ENCODE measurements at regions not wholly inside any gene's neighbourhood (a gene's known extent, or its start where the extent isn't known, plus 50 kb on each side); places are given as distances from the start of the nearest gene placed in this dataset.

GRCh38 chr6:113632220-113632864 is 224.8 kb upstream of the MARCKS start:
- TF ChIP-seq CTCF (IDR thresholded peaks at IDR 0.05; ENCODE audit: insufficient read depth, low read depth, low read length), result no peak
- TF ChIP-seq EZH2 (IDR thresholded peaks at IDR 0.05; ENCODE audit: insufficient read depth, low read length), result no peak
- FAIRE-seq, result peak; percentile 87

GRCh38 chr6:113633638-113634037 is 223.5 kb upstream of the MARCKS start:
- no peaks in the 10 kb centered on the region for H3K9me3 ChIP-seq (ENCODE audit: insufficient read depth, low read depth, low read length)
- H3K4me2 ChIP-seq (ENCODE audit: low read length), result no peak overlapping the region
- Mint-ChIP-seq H3K4me3 (ENCODE audit: unreplicated experiment) (no peak overlapping the region), H3K9me3 (ENCODE audit: unreplicated experiment) (no peaks in the 10 kb centered on the region), H3K4me1 (ENCODE audit: low read depth, unreplicated experiment) (peaks cover 43% of the 10 kb centered on the region), H3K27me3 (ENCODE audit: low read depth, unreplicated experiment) (no peaks in the 10 kb centered on the region), H3K27ac (ENCODE audit: unreplicated experiment) (no peak overlapping the region), H3K36me3 (ENCODE audit: low read depth, unreplicated experiment) (no peaks in the 10 kb centered on the region)
- H3K79me2 ChIP-seq (ENCODE audit: insufficient read depth, low read length), result no peaks in the 10 kb centered on the region
- peaks cover 41% of the 10 kb centered on the region for H3K4me1 ChIP-seq (ENCODE audit: insufficient read depth, low read length)
- H3K4me3 ChIP-seq (ENCODE audit: insufficient read depth, low read depth, low read length), result no peak overlapping the region
- H2AFZ ChIP-seq (ENCODE audit: low read depth, low read length), result no peak overlapping the region
- H4K20me1 ChIP-seq (ENCODE audit: insufficient read depth, low read length), result no peaks in the 10 kb centered on the region
- no peaks in the 10 kb centered on the region for H3K27me3 ChIP-seq (ENCODE audit: insufficient read depth, low read length)
- no peak for FAIRE-seq
- no peaks in the 10 kb centered on the region for H3K36me3 ChIP-seq (ENCODE audit: insufficient read depth, low read length)
- H3K27ac ChIP-seq (ENCODE audit: low read depth, low read length), result no peak overlapping the region
- no peak overlapping the region for H3K9ac ChIP-seq (ENCODE audit: low read length)
- no peak for TF ChIP-seq EZH2 (IDR thresholded peaks at IDR 0.05; ENCODE audit: insufficient read depth, low read length)
- TF ChIP-seq CTCF (IDR thresholded peaks at IDR 0.05; ENCODE audit: insufficient read depth, low read depth, low read length), result no peak
- DNase-seq (ENCODE audit: low read depth), result no peak

More at GRCh38 chr6:113632220-113632864, 224.8 kb upstream of the MARCKS start:
- peaks cover 46% of the 10 kb centered on the region for H3K4me1 Mint-ChIP-seq (ENCODE audit: low read depth, unreplicated experiment)
- H3K36me3 Mint-ChIP-seq (ENCODE audit: low read depth, unreplicated experiment), result no peaks in the 10 kb centered on the region
- no peaks in the 10 kb centered on the region for H3K9me3 Mint-ChIP-seq (ENCODE audit: unreplicated experiment)
- peak overlapping the region; percentile 55 for H3K4me3 Mint-ChIP-seq (ENCODE audit: unreplicated experiment)
- Histone ChIP-seq H3K4me2 (ENCODE audit: low read length) (peak overlapping the region; percentile 77), H3K4me3 (ENCODE audit: insufficient read depth, low read depth, low read length) (peak overlapping the region; percentile 38), H4K20me1 (ENCODE audit: insufficient read depth, low read length) (no peaks in the 10 kb centered on the region), H3K4me1 (ENCODE audit: insufficient read depth, low read length) (peaks cover 41% of the 10 kb centered on the region), H3K79me2 (ENCODE audit: insufficient read depth, low read length) (no peaks in the 10 kb centered on the region), H3K9ac (ENCODE audit: low read length) (peak overlapping the region; percentile 74), H3K27ac (ENCODE audit: low read depth, low read length) (peak overlapping the region; percentile 91), H3K27me3 (ENCODE audit: insufficient read depth, low read length) (no peaks in the 10 kb centered on the region), H3K9me3 (ENCODE audit: insufficient read depth, low read depth, low read length) (no peaks in the 10 kb centered on the region), H2AFZ (ENCODE audit: low read depth, low read length) (peak overlapping the region; percentile 13), H3K36me3 (ENCODE audit: insufficient read depth, low read length) (no peaks in the 10 kb centered on the region)
- H3K27me3 Mint-ChIP-seq (ENCODE audit: low read depth, unreplicated experiment), result peaks cover 2% of the 10 kb centered on the region
- DNase-seq (ENCODE audit: low read depth), result peak; percentile 93
- peak overlapping the region; percentile 99 for H3K27ac Mint-ChIP-seq (ENCODE audit: unreplicated experiment)
